ENCODE measurements at regions not wholly inside any gene's neighbourhood (a gene's known extent, or its start where the extent isn't known, plus 50 kb on each side); places are given as distances from the start of the nearest gene placed in this dataset.

- peaks cover 0 to 24% (median 0%) of the 10 kb centered on the region in 4 donors for H3K27me3 ChIP-seq
- DNase-seq: no peak
- H3K27ac ChIP-seq: no peak overlapping the region
- intact Hi-C loops (cut with DNase I): no loop called here
- H3K4me1 ChIP-seq: no peaks in the 10 kb centered on the region
- no peak overlapping the region for H3K4me3 ChIP-seq
- no peaks in the 10 kb centered on the region for H3K9me3 ChIP-seq
- H3K36me3 ChIP-seq: no peaks in the 10 kb centered on the region
- TF ChIP-seq CTCF (IDR thresholded peaks at IDR 0.05): no peak
- 83 to 88% methylated on average over 1 to 2 of the region's 3 CpGs for WGBS, 2 donors
These were observed 91.5 kb downstream of the PCDH1 start for GRCh38 chr5:141786700-141787099.

- Histone ChIP-seq H3K4me3 (no peak overlapping the region), H3K36me3 (no peaks in the 10 kb centered on the region), H3K4me1 (no peaks in the 10 kb centered on the region), H3K9me3 (no peaks in the 10 kb centered on the region), H3K27ac (no peak overlapping the region), H3K27me3 (peaks cover 0 to 31% (median 0%) of the 10 kb centered on the region in 4 donors)
- DNase-seq: no peak
- 56% methylated on average over 2 of the region's 5 CpGs; no CpG with 5 or more reads in 1 of the 2 donors for whole genome bisulfite sequencing, 2 donors
- no peak for TF ChIP-seq POLR2A (IDR thresholded peaks at IDR 0.05)
- TF ChIP-seq CTCF (IDR thresholded peaks at IDR 0.05): no peak
- intact Hi-C loops (cut with DNase I): no loop called here
These were observed 92.5 kb downstream of the PCDH1 start for GRCh38 chr5:141785711-141786110.

GRCh38 chr5:141785135-141785534, 93.1 kb downstream of the PCDH1 start:
- intact Hi-C loops (cut with DNase I): no loop called here
- Histone ChIP-seq H3K27ac (no peak overlapping the region), H3K36me3 (no peaks in the 10 kb centered on the region), H3K27me3 (peaks cover 0 to 31% (median 0%) of the 10 kb centered on the region in 4 donors), H3K4me1 (no peaks in the 10 kb centered on the region), H3K4me3 (no peak overlapping the region), H3K9me3 (no peaks in the 10 kb centered on the region)
- no peak for DNase-seq
- no peak for TF ChIP-seq CTCF (IDR thresholded peaks at IDR 0.05)
- TF ChIP-seq POLR2A (IDR thresholded peaks at IDR 0.05): no peak
- WGBS, 2 donors: 90 to 100% methylated on average over 1 to 2 of the region's 4 CpGs

GRCh38 chr5:141784529-141784928, 93.7 kb downstream of the PCDH1 start:
- peaks cover 0 to 28% (median 0%) of the 10 kb centered on the region in 4 donors for H3K27me3 ChIP-seq
- 66 to 83% methylated on average over 4 to 5 of the region's 5 CpGs for WGBS, 2 donors
- TF ChIP-seq POLR2A (IDR thresholded peaks at IDR 0.05) (no peak), CTCF (IDR thresholded peaks at IDR 0.05) (no peak)
- no peak overlapping the region for H3K4me3 ChIP-seq
- intact Hi-C loops (cut with DNase I): no loop called here
- H3K27ac ChIP-seq: no peak overlapping the region
- no peaks in the 10 kb centered on the region for H3K4me1 ChIP-seq
- no peaks in the 10 kb centered on the region for H3K9me3 ChIP-seq
- DNase-seq: no peak
- no peaks in the 10 kb centered on the region for H3K36me3 ChIP-seq

GRCh38 chr5:141783947-141784296, 94.3 kb downstream of the PCDH1 start:
- Histone ChIP-seq H3K27ac (no peak overlapping the region), H3K9me3 (no peaks in the 10 kb centered on the region), H3K27me3 (peaks cover 0 to 22% (median 0%) of the 10 kb centered on the region in 4 donors), H3K36me3 (no peaks in the 10 kb centered on the region), H3K4me1 (no peaks in the 10 kb centered on the region), H3K4me3 (no peak overlapping the region)
- DNase-seq: no peak
- TF ChIP-seq POLR2A (IDR thresholded peaks at IDR 0.05) (no peak), CTCF (IDR thresholded peaks at IDR 0.05) (no peak)
- intact Hi-C loops (cut with DNase I): no loop called here
- WGBS, 2 donors: 52 to 72% methylated on average over 4 of the region's 4 CpGs

Measured in esophagus squamous epithelium (tissue), 5 donors.